RKO (cell line): ENCODE measurements at regions not wholly inside any gene's neighbourhood (a gene's known extent, or its start where the extent isn't known, plus 50 kb on each side); places are given as distances from the start of the nearest gene placed in this dataset.
"Not testable (repeated sequence)": the region's sequence is repeated elsewhere in the genome, so short reads cannot be mapped to it uniquely, and the experiment has no call there.

Experiments used
- DNase-seq: peaks from one replicate; pipeline ENCODE4 v3.0.0-alpha.2; 2016; ENCODE audit warnings: low spot score

DNA sequence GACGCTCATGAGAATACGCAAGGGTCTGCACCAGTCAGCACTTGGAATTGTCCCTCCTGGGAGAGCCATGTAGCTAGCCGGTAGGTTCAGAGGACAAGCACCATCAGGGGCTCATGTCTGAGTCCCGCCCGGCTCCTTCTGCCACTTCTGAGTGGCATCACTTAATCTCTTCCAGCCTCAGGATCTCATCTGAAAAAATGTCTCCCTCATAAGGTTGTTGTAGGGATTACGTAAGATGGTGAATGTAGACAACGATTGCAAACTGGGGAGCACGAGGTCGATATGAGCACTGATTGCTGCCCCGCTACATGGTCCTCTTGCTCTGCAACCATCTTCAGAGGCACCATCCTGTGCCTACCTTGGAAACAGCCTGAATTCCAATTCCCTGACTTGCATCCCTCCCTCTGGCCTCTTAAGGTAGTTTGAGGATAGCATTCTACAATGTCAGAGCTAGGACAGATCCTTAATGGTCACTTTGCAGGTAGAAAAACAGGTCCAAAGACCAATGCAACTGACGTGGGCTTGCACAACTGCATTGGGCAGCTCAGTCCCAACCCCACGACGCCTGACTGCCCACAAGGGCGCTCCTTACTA, 115.8 kb upstream of the TMEM45B start:
- no peak for DNase-seq

DNA sequence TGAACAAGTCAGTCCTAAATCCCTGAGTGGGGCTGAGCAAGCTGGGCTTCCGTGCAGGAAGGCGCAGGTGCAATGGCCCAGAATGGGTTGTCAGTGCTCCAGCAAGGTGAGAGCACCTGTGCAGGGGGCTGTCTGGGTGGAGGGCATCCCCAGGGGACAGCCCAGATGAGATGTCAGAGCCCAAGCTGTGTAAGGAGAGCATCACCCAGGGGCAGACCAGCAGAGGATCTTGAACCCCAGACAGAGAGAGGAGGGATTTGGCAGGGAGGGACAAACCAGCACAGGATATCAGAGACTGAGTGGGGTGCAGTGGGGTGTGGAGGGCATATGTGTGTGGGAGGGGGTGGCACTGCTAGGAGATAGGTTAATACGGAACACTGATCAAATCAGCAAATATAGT, 114.9 kb upstream of the TMEM45B start:
- no peak for DNase-seq

DNA sequence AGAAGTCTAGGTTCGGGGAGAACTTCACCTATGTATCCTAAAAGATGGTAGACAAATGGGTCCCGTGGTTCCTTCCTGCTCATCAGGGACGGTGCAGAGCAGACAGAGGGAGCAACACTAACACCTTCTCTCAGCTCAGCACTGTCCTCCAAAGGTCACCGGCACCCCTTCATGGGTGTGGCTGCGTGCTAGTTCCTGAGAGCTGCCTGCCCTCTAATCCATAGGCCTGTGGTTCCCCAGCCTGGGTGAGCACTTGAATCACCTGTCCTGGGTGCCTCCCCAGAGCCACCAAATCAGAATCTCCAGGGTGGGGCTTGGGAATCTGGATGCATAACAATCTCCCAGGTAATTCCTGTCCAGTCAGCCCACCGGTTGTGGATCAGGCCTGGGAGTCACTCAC, 113.9 kb upstream of the TMEM45B start:
- no peak for DNase-seq

DNA sequence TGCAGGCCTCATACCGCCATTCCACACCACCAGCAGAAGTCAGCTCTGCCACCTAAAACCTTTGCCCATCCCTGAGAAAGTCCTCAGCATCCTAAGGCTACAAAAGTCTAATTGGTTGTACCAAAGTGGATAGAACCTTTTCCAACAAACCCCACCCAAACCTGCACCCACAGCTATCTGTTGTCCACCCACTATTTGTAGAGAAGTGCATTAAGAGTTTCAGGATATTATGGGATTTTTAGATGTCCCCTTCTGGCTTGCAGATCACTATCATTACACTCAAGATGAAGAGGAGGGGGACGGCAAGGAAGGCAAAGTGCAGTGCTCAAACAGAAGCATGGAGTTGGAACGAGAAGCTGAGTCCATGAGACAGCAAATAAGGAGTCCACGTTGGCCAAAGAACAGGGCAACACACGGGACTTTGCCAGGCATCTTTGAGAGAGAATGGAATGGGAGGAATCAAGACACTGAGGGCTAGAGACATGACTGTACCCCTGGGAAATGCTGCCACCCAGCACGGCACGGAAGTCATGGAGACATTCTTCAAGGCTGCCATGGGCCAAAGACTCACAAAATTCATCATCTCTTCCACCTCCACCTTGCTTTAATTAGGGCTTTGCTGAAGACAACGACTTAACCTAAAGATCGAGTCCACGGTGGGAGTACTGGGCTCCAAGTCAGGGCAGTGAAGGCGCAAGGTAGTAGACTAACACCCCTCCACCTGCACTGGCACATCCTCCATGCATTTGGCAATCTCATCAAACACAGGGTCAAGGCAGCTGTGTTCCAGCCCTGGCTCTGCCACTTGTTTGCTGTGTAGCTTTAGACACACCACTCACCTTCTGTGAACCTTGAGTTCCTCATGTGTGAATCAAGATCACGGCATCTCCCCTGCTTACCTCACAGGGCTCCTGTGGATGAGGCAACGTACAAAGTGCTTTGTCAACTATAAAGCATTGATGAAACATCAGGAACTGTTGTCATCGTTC, 112.9 kb upstream of the TMEM45B start:
- DNase-seq = no peak

DNA sequence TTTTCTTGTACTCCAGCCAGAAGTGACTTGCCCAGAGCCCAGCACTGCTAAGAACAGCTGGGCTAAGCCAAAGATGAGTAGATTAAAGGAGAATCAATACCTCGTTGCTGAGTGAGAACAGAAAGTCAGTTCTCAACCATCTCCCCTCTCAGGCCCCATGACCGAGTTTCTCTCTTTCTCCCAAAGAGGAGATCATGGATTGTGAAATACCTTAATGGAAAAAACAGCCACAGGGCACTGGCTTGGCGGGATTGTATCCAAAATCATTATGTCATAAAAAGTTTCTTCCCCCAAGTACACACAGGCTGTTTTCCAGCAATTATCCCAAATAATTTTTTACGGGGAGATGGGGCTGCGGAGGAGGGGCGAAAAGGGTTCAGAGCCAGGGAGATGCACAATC, 111.8 kb upstream of the TMEM45B start:
- no peak for DNase-seq

DNA sequence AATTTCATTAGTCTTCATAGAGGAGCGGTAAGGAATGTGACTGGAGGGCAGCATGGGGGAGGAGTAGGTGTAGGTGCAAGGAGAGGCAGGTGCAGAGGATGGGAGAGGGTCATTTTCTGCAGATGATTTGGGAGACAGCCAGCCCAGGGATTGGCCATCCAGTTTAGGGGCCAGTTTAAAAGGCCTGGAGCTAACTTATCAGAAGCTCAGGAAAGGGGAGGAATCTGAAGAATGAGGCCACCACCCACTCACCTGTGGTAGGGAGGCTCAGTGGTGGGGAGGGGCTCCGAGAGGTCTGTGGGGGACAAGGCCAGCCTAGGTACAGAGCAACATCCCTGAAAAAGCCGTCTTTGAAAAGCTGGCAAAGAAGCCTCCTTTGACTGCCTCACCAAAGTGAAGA, 110.8 kb upstream of the TMEM45B start:
- no peak for DNase-seq

DNA sequence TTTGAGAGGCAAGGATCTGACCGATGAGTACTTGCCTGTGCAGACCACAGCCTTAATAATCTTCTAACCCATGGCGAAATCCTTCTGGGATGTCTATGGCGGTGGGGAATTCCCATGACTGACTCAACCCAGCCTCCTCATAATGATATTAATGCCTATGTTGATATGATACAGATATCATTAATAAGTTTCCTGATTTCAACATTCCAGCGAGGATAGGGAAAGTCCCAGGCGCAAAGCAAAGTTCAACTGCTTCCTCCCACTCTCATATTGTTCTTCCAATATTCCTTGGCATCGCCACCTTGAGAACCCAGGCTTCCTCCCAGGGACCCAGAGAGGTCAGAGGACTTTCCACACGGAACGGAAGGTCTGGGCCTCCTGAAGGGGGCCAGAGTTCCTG, 110.3 kb upstream of the TMEM45B start:
- no peak for DNase-seq

DNA sequence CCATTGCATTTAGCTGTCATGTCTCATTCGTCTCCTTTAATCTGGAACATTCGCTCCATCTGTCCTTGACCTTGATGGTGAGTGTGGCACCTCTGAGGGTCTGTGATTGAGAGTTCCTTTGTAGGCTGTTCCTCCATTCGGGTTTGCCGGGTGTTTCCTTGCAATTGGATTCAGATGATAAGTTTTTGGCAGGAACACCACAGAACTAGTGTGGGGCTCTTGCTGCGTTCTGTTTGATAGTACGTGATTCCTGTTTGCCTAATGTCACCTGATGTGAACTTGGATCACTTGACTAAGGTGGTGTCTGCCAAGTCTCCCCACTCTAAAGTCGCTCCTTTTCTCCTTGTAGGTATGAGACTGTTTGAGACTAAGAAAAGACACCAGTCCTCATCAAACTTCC, 109.7 kb upstream of the TMEM45B start:
- DNase-seq = no peak

DNA sequence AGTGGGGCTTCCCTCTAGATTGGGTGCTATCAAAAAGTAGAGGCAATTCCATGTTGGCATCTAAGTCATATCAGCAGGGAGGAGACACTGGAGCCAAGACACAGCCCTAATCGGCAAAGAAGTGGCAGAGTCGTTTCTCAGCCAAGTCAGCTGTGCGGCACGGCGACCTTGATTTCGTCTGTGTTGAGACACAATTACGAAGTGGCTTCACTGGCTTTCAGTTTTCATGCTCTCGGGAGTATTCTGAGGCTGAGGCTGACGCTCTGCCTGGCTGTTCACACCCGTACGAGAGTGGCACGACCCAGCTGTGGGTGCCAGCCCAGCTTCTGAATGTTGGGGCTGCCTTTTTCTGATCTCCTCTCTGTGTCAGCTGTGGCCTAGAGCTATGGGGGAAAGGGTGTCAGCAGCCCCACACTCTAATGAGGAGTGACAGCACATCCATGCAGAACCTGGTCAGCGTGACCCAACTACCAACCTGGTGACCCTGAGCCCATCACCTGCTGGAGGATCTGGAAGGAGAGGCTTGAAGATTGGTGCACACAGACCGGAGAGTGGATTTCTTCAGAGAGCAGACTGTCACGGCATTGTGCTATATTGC, 105.7 kb upstream of the TMEM45B start:
- DNase-seq = no peak

DNA sequence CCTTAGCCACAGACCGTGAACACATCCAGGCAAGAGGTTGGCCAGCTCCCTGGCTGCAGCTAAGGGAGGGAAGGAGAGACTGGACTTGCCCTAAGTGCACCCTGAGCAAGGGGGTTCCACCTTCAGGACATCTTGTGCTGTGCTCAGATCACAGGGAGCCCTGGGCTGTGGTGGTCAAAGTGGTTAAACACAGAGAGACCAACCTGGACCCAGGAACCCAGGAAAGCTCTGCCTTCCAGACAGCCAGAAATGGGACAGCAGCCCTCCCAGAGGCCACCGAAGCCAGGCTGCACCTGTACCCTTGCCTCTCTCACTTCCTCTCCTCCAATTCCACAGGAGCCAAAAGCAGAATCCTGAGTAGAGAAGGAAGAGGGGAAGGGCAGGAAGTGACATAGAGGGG, 105.2 kb upstream of the TMEM45B start:
- DNase-seq = no peak

DNA sequence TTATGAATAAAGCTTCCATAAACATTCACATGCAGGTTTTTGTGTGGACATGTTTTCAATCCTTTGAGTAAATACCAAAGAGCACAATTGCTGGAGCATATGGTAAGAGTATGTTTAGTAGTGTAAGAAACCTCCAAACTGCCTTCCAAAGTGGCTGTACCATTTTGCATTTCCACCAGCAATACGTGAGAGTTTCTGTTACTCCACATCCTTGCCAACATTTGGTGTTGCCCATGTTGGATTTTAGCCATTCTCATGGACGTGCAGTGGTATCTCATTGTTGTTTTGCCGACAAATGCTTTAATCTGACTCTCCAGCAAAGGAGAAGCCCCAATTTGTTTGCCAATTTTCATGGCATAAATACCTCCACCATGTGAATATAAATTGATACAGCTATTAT, 103.9 kb upstream of the TMEM45B start:
- DNase-seq = no peak

DNA sequence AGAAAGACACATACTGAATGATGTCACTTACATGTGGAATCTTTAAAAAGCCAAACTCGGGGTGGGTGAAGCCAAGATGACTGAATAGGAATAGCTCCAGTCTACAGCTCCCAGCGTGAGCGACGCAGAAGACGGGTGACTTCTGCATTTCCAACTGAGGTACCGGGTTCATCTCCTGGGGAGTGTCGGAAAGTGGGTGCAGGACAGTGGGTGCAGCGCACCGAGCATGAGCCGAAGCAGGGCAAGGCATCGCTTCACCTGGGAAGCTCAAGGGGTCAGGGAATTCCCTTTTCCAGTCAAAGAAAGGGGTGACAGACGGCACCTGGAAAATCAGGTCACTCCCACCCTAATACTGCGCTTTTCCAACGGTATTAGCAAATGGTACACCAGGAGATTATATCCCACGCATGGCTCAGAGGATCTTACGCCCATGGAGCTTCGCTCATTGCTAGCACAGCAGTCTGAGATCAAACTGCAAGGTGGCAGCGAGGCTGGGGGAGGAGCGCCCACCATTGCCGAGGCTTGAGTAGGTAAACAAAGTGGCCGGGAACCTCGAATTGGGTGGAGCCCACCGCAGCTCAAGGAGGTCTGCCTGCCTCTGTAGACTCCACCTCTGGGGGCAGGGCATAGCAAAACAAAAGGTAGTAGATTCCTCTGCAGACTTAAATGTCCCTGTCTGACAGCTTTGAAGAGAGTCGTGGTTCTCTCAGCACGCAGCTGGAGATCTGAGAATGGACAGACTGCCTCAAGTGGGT, 103.0 kb upstream of the TMEM45B start:
- not testable (repeated sequence) for DNase-seq

DNA sequence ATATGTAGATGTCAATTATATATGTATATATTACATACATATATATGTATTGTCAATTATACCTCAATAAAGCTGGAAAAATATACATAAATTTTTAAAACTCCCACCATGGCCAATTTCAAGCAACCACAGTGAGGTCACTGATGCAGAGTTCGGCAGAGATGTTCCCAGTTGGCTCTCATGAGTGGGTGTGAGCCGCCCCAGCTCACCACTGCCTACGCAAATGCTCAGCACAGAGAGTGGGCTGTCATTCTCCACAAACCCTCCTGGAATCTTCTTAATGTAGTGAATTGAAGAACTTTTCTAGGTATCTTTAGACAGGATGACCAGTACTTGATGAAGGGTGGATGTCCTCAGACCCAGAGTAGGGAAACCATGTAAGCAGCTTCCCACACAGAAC, 96.6 kb upstream of the TMEM45B start:
- DNase-seq = no peak

DNA sequence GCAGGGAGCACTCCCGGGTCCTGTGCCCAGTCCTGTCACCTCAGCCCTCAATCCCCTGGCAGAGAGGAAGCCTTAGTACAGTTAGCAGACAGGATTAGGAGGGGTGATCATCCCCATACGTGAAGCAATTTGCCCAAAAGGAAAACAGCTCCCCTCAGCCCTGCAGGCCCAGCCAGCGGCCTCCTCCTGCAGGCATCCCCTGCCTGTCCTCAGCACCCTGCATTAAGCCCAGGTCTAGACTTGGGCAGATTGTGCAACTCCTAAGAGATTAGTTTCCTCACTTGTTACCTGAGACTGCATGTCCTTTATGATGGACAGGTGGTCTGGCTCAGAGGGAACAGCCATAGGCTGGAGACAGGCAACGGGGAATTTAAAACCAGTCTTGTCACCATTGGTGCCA, 95.5 kb upstream of the TMEM45B start:
- DNase-seq = no peak

DNA sequence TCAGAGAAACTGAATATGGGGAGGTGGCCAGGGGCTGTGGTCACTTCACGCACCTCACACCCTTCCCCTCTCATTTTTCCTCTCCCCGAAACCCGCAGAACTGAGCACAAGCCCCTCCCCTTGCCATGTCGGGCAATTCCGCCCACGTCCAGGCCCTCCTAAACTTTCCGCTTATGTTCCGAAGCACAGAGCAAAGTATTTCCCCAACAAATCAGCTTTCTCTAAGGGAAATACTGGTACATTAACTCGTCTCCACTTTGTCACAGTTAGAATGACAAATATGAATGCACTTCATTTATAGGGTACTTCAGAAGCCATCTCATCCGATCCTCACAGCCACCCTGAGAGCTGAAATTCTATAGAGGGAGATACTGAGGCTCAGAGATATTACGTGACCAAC, 94.7 kb upstream of the TMEM45B start:
- no peak for DNase-seq

DNA sequence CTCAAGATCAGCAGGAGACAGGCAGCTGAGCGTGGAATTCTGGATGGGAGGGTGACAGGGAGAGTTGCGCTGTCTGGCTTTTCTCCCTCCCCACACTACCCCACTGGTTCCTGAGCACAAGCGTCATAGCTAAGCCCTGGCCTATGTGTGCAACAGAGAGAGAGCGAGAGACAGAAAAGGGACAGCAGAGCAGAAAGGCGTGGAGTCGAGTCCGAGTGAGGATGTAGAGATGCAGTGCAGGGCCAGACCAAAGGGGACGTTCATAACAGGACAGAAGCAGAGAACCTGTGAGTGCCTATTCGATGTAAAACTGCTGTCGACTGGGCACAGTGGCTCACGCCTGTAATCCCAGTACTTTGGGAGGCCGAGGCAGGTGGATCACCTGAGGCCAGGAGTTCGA, 94.0 kb upstream of the TMEM45B start:
- DNase-seq = no peak

DNA sequence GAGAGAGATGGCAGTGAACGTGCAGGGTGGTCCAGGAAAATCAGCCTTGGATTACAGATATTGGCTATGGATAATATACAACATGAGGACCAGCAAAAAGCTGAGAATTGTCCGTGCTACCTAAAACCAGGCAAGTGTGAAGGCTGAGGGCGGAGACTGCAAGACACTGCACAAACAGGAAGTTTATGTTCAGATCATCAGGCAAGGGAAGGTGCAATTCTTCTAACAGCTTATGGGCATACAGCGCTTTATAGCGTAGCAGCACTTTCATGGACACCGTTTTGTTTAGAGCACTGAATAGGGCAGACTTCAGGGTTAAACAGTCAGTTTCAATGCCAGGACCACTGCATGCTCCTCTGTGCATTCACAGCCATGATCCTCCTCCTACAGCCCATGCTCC, 93.1 kb upstream of the TMEM45B start:
- DNase-seq = no peak

DNA sequence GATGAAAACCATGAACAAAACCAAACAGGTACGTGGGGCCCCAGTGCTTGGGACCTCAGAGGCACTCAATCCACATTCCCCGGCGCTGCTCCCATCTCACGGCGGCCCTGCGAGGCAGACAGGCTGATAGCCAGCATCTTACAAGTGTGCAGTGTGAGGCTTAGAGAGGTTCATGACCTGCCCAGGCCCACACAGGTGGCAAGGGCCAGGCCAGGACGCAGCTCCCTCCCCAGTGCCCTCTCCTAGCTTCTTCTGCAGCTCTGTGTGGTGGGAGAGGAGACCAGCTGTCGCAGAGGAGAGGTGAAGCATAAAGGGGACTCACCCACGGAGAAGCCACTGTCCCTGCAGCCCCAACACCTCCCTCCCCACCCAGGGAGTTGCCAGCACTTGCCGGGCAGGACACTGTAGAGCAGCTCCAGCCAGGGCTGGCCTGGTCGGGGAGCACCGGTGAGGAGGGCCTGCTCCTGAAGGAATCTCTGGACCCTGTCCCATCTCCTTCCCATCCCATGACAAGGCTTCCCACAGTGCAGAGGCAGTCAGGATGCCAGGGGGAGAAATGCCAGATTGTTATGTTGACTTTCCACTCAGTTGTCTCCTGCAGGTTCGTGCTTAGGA, 92.4 kb upstream of the TMEM45B start:
- no peak for DNase-seq

DNA sequence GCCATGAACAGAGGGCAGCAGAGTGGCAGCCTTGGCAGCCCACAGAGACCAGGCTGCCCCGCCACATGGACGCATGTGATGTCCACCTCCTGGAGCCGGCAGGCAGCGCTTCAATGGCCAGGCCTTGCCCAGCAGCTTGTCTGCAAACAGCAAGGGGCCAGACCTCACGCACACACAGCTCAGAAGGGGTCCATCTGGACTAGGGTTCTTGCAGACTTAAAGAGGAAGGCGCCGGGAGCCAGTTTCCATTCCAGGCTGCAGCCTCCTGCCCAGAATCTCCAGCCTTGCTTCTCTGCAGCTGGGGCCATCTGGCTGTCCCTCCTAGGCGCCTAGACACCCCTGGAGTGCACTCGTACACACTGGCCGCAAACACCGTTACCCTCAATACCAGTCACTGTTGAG, 91.9 kb upstream of the TMEM45B start:
- DNase-seq = no peak

DNA sequence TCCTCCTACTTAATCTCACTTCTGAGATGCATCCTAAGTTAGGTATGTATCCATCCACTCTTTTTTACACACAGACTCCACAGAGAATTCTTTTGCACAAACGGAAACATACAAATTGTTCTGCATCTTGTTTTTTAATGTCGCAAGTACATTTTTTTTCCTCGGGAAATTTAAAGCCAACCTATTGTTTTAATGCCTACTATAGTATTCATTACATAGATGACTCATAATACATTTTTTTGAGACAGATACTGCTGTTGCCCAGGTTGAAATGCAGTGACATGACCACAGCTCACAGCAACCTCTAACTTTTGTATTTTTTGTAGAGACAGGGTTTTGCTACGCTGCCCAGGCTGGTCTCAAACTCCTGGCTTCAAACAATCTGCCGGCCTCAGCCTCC, 90.8 kb upstream of the TMEM45B start:
- DNase-seq = no peak

DNA sequence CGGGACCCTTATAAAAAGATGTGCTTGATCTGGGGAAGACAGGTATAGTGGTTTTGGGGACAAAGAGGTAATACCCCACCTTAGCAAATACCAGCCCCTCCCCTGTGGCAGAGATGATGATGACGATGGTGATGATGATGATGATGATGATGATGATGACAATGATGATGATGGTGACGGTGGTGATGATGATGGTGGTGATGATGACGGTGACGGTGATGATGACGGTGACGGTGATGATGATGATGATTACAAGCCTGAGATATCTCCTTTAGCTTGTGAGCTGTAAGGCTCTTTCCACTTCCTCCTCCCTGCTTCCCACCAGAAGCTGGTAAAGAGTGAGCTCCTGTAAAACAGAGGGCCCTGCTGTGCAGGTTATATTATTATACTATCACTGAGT, 89.5 kb upstream of the TMEM45B start:
- DNase-seq = no peak

DNA sequence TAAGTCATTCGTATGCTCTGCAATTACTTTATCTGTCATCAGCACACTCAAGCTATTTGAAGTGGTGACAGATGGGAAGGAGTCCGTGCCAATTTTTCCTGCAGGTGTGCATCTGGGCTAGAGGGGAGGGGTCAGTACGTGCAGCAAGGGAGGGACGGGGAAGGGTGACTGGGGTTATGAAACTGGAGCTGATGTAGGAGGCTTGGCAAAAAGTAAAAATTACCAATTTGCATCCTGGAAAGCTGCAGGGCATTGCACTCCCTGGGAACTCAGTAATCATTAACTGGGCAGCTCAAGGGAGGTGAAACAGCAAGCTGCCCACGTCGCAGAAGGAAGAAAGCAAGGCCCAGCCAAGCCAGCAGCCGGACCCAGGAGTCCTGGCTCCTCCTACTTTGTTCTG, 87.1 kb upstream of the TMEM45B start:
- no peak for DNase-seq
